HCT116 (cell line): ENCODE measurements at regions not wholly inside any gene's neighbourhood (a gene's known extent, or its start where the extent isn't known, plus 50 kb on each side); places are given as distances from the start of the nearest gene placed in this dataset.

Source experiments
- ATAC-seq: fragments of 200-7000 bp; cut with Tn5 transposase; 2 replicates; pipeline ENCODE4 v1.9.1; 2020; ENCODE audit warnings: mild to moderate bottlenecking, moderate library complexity
- BruUV-seq: library from RNA; stranded (reverse); fragments of 400-500 nt; replicated peaks from 2 replicates; lab custom pipeline; 2021; lab: Mats Ljungman, UMichigan
- CTCF ChIA-PET: fragments of 300-600 bp; sonication (Branson Sonifier 250); formaldehyde crosslinking; loops from one replicate; lab custom pipeline; 2021; ENCODE audit warnings: antibody characterized with exemption; lab: Charles Lee
- POLR2A ChIA-PET: fragments of 300-600, 350-600 bp; sonication (Branson Sonifier 250); formaldehyde crosslinking; loops from one replicate; lab custom pipeline; 2021; ENCODE audit warnings: antibody characterized with exemption; lab: Charles Lee
- RAD21 ChIA-PET, 2 experiments: fragments of 300-600 bp; sonication (Branson Sonifier 250); formaldehyde crosslinking; loops; one replicate each; lab custom pipeline; 2023; ENCODE audit warnings: low total read pairs in 2 of 2; ENCODE audit not compliant: uncharacterized antibody in 2 of 2, unreplicated experiment in 2 of 2, low non-redundant PET in 1 of 2; lab: Charles Lee
- DNase-seq: peaks from one replicate; pipeline ENCODE4 v3.0.0-alpha.2; 2010; ENCODE audit warnings: low read depth, low spot score
- H2AFZ ChIP-seq: fragments of 200-600 bp; shearing (Covaris generic), sonication (generic); 2 replicates; pipeline ENCODE4 v1.6.1; 2017; ENCODE audit warnings: low read depth, mixed run types, mixed read lengths, antibody characterized with exemption, low read length; ENCODE audit not compliant: poor library complexity, severe bottlenecking
- H3K27ac ChIP-seq: 2 replicates; pipeline ENCODE4 v1.5.1; 2012; ENCODE audit warnings: low read depth, low read length
- H3K27me3 ChIP-seq: fragments of 200-600 bp; sonication (generic); 2 replicates; pipeline ENCODE4 v1.6.1; 2016; ENCODE audit warnings: mixed run types, low read length, mixed read lengths; ENCODE audit not compliant: insufficient read depth
- H3K36me3 ChIP-seq, 2 experiments: fragments of 200-500 bp in 1 of 2; fragments of 200-600 bp in 1 of 2; sonication (Bioruptor generic) in 1 of 2; sonication (generic) in 1 of 2; 2 replicates each; pipeline versions ENCODE4 v1.5.1 to v1.6.1; 2014 to 2016; ENCODE audit warnings: low read length in 2 of 2, inconsistent platforms in 1 of 2, mixed read lengths in 1 of 2, mixed run types in 1 of 2; ENCODE audit not compliant: insufficient read depth in 2 of 2, control insufficient read depth in 1 of 2
- H3K4me1 ChIP-seq, 2 experiments: fragments of 200-600 bp in 1 of 2; sonication (generic) in 1 of 2; 2 replicates each; pipeline versions ENCODE4 v1.5.1 to v1.6.1; 2012 to 2017; ENCODE audit warnings: low read length in 2 of 2, inconsistent platforms in 1 of 2, mild to moderate bottlenecking in 1 of 2, mixed read lengths in 1 of 2, mixed run types in 1 of 2, moderate library complexity in 1 of 2; ENCODE audit not compliant: insufficient read depth in 2 of 2, control insufficient read depth in 1 of 2
- H3K4me2 ChIP-seq: fragments of 200-600 bp; sonication (generic); 2 replicates; pipeline ENCODE4 v1.6.1; 2017; ENCODE audit warnings: mixed run types, low read length, mixed read lengths
- H3K4me3 ChIP-seq, 2 experiments: fragments of 200-600 bp in 1 of 2; sonication (generic) in 1 of 2; replicated peaks in 1 of 2; 2 replicates each; pipeline ENCODE4 v1.5.1; 2011 to 2016; ENCODE audit warnings: low read length in 2 of 2, control low read depth in 1 of 2, low read depth in 1 of 2, mild to moderate bottlenecking in 1 of 2, mixed read lengths in 1 of 2, mixed run types in 1 of 2
- H3K79me2 ChIP-seq: fragments of 200-600 bp; sonication (generic); 2 replicates; pipeline ENCODE4 v1.6.1; 2017; ENCODE audit warnings: mild to moderate bottlenecking, mixed run types, low read length, moderate library complexity, mixed read lengths; ENCODE audit not compliant: insufficient read depth
- H3K9ac ChIP-seq: fragments of 200-600 bp; sonication (generic); 2 replicates; pipeline ENCODE4 v1.6.1; 2016; ENCODE audit warnings: low read length, mixed read lengths
- H3K9me2 ChIP-seq: fragments of 200-600 bp; sonication (generic), shearing (Covaris generic); 2 replicates; pipeline ENCODE4 v1.6.1; 2017; ENCODE audit warnings: mixed run types, mild to moderate bottlenecking, moderate library complexity; ENCODE audit not compliant: insufficient read depth
- H3K9me3 ChIP-seq, 2 experiments: fragments of 200-500 bp in 1 of 2; fragments of 200-600 bp in 1 of 2; sonication (Bioruptor generic) in 1 of 2; sonication (generic) in 1 of 2; 2 replicates each; pipeline ENCODE4 v1.6.1; 2014 to 2017; ENCODE audit warnings: low read length in 2 of 2, mixed read lengths in 2 of 2, inconsistent platforms in 1 of 2, low read depth in 1 of 2, mild to moderate bottlenecking in 1 of 2, mixed run types in 1 of 2, moderate library complexity in 1 of 2; ENCODE audit not compliant: control insufficient read depth in 1 of 2, insufficient read depth in 1 of 2
- H4K20me1 ChIP-seq: fragments of 200-600 bp; sonication (generic), shearing (Covaris generic); 2 replicates; pipeline ENCODE4 v1.6.1; 2017; ENCODE audit warnings: mixed run types, mild to moderate bottlenecking, moderate library complexity; ENCODE audit not compliant: insufficient read depth
- CBX3 ChIP-seq: IDR thresholded peaks from 2 replicates; pipeline ENCODE4 v1.6.1; 2012; ENCODE audit warnings: low read depth
- ELF1 ChIP-seq: IDR thresholded peaks from 2 replicates; pipeline ENCODE4 v1.6.1; 2012; ENCODE audit warnings: low read depth, borderline replicate concordance
- EZH2 ChIP-seq: fragments of 200-600 bp; sonication (generic); IDR thresholded peaks from 2 replicates; pipeline ENCODE4 v1.6.1; 2017; ENCODE audit warnings: antibody characterized with exemption, mixed run types
- EZH2phosphoT487 ChIP-seq: fragments of 200-600 bp; IDR thresholded peaks from 2 replicates; pipeline ENCODE4 v1.6.1; 2018; ENCODE audit warnings: antibody characterized with exemption, borderline replicate concordance
- FOSL1 ChIP-seq: IDR thresholded peaks from 2 replicates; pipeline ENCODE4 v1.6.1; 2012; ENCODE audit warnings: low read depth
- POLR2A ChIP-seq: IDR thresholded peaks from 2 replicates; pipeline ENCODE4 v1.7.0; 2011; ENCODE audit warnings: borderline replicate concordance; ENCODE audit not compliant: insufficient read depth, insufficient read length; ENCODE audit errors: extremely low read depth
- POLR2AphosphoS5 ChIP-seq: IDR thresholded peaks from 2 replicates; pipeline ENCODE4 v1.6.1; 2011; ENCODE audit warnings: mild to moderate bottlenecking, low read depth, low read length, moderate library complexity
- RAD21 ChIP-seq: IDR thresholded peaks from 2 replicates; pipeline ENCODE4 v1.6.1; 2012; ENCODE audit warnings: low read depth, mild to moderate bottlenecking
- SIN3A ChIP-seq: IDR thresholded peaks from 2 replicates; pipeline ENCODE4 v1.6.1; 2012; ENCODE audit warnings: low read depth
- SP1 ChIP-seq: IDR thresholded peaks from 2 replicates; pipeline ENCODE4 v1.6.1; 2012; ENCODE audit warnings: low read depth
- SRF ChIP-seq: IDR thresholded peaks from 2 replicates; pipeline ENCODE4 v1.6.1; 2012; ENCODE audit warnings: low read depth
- TCF7L2 ChIP-seq: IDR thresholded peaks from 2 replicates; pipeline ENCODE4 v1.7.0; 2011; ENCODE audit warnings: borderline replicate concordance, inconsistent platforms; ENCODE audit not compliant: insufficient read depth, insufficient read length; ENCODE audit errors: extremely low read depth
- YY1 ChIP-seq: IDR thresholded peaks from 2 replicates; pipeline ENCODE4 v1.6.1; 2011; ENCODE audit warnings: low read length, low read depth, moderate library complexity, mild to moderate bottlenecking; ENCODE audit not compliant: insufficient replicate concordance; ENCODE audit errors: extremely low read depth
- ZFX ChIP-seq: fragments of 450-650 bp; IDR thresholded peaks from 2 replicates; pipeline ENCODE4 v1.6.1; 2017
- intact Hi-C: fragments of 100-400 bp; cut with micrococcal nuclease; formaldehyde crosslinking; loops from 2 replicates; pipeline ENCODE4 v1.10.0; 2022
- TF ChIP-seq, protein P1 (sequence below): IDR thresholded peaks from 2 replicates; pipeline ENCODE4 v1.6.1; 2011; ENCODE audit warnings: mild to moderate bottlenecking, low read length, moderate library complexity; ENCODE audit not compliant: insufficient replicate concordance; ENCODE audit errors: extremely low read depth
- TF ChIP-seq, protein P2 (sequence below): IDR thresholded peaks from 2 replicates; pipeline ENCODE4 v1.6.1; 2012
- TF ChIP-seq, protein P3 (sequence below): IDR thresholded peaks from 2 replicates; pipeline ENCODE4 v1.6.1; 2012
- TF ChIP-seq, protein P4 (sequence below), 3 experiments: fragments of 200-600 bp in 1 of 3; sonication (generic) in 1 of 3; IDR thresholded peaks in 2 of 3; conservative IDR thresholded peaks in 1 of 3; 2 replicates each; pipeline ENCODE4 v1.5.1; 2012 to 2017; ENCODE audit warnings: low read depth in 2 of 3, low read length in 2 of 3, antibody characterized with exemption in 1 of 3, borderline replicate concordance in 1 of 3, control low read depth in 1 of 3, mild to moderate bottlenecking in 1 of 3, mixed read lengths in 1 of 3, mixed run types in 1 of 3, moderate library complexity in 1 of 3; ENCODE audit not compliant: insufficient read depth in 1 of 3

DNA sequence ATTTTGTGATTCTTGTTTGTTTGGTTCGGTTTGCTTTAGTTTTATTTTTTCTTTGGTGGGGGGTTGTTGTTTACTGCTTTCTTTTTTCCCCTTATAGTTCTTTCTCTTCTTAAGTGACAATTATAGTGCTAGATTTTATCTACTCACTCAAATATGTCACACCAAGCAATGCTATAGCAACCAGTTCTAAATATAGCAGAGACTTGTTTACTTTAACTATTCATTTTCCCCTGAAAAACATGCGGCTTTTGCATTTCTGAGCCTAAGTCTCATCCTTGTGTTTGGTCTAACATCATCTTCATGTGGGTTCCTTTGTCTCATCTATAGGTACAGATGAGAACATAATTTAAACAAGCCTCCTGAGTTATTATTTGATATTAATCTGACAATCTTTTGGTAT lies 676.6 kb downstream of the FAT4 start:
- H3K9me3 ChIP-seq = no peaks in the 10 kb centered on the region
- no peaks in the 10 kb centered on the region for H4K20me1 ChIP-seq
- intact Hi-C loops = no loop called here
- no peaks in the 10 kb centered on the region for H3K4me1 ChIP-seq
- DNase-seq (no peak), ATAC-seq (no peak)
- no peaks in the 10 kb centered on the region; the same call in 1 of the 2 replicates for H3K9me2 ChIP-seq
- no peaks in the 10 kb centered on the region for H3K79me2 ChIP-seq
- RAD21 ChIA-PET = no interaction called here
- H2AFZ ChIP-seq = peak overlapping the region; percentile 6
- BruUV-seq = no TSS peak
- H3K27me3 ChIP-seq = no peaks in the 10 kb centered on the region
- no peak overlapping the region for H3K4me3 ChIP-seq
- POLR2A ChIA-PET = no interaction called here
- no peaks in the 10 kb centered on the region for H3K36me3 ChIP-seq
- CTCF ChIA-PET = no interaction called here
- H3K9ac ChIP-seq = no peak overlapping the region
- no peak overlapping the region for H3K27ac ChIP-seq
- H3K4me2 ChIP-seq = no peak overlapping the region
- TF ChIP-seq, protein P1, sequence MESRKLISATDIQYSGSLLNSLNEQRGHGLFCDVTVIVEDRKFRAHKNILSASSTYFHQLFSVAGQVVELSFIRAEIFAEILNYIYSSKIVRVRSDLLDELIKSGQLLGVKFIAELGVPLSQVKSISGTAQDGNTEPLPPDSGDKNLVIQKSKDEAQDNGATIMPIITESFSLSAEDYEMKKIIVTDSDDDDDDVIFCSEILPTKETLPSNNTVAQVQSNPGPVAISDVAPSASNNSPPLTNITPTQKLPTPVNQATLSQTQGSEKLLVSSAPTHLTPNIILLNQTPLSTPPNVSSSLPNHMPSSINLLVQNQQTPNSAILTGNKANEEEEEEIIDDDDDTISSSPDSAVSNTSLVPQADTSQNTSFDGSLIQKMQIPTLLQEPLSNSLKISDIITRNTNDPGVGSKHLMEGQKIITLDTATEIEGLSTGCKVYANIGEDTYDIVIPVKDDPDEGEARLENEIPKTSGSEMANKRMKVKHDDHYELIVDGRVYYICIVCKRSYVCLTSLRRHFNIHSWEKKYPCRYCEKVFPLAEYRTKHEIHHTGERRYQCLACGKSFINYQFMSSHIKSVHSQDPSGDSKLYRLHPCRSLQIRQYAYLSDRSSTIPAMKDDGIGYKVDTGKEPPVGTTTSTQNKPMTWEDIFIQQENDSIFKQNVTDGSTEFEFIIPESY = no peak
- no peak for TF ChIP-seq SIN3A
- TF ChIP-seq ELF1 = no peak
- TF ChIP-seq, protein P2, sequence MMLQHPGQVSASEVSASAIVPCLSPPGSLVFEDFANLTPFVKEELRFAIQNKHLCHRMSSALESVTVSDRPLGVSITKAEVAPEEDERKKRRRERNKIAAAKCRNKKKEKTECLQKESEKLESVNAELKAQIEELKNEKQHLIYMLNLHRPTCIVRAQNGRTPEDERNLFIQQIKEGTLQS = no peak

DNA sequence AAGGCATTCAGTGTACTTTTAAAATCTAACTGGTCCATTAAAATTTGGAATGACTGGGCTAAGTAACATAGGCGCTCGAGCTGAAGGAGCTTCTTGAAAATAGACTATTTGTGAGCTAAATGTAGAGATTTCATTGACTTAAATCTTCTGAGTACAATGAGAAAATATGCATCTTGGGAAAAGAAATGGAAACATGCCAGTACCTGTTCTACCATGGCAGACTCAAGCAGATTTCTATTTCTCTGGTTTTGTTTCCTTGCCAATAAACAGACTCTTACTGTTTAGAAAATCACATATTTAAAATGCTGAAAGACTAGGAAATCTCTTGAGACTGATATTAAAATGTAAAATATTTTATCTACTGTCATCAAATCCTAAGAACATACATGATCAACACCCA lies 678.1 kb downstream of the FAT4 start:
- RAD21 ChIA-PET = no interaction called here
- CTCF ChIA-PET = no interaction called here
- no peak overlapping the region for H3K4me2 ChIP-seq
- H3K9me3 ChIP-seq = no peaks in the 10 kb centered on the region
- no peak for DNase-seq
- no peak overlapping the region for H3K9ac ChIP-seq
- H3K4me1 ChIP-seq = no peaks in the 10 kb centered on the region
- H3K36me3 ChIP-seq = no peaks in the 10 kb centered on the region
- no peaks in the 10 kb centered on the region; the same call in 1 of the 2 replicates for H3K9me2 ChIP-seq
- POLR2A ChIA-PET = no interaction called here
- no peaks in the 10 kb centered on the region for H4K20me1 ChIP-seq
- intact Hi-C loops = no loop called here
- no peak for ATAC-seq
- no peak overlapping the region for H3K27ac ChIP-seq
- BruUV-seq = no TSS peak
- no peak overlapping the region for H3K4me3 ChIP-seq
- peak overlapping the region; percentile 2 for H2AFZ ChIP-seq
- no peaks in the 10 kb centered on the region for H3K27me3 ChIP-seq
- H3K79me2 ChIP-seq = no peaks in the 10 kb centered on the region
- TF ChIP-seq YY1 (no peak), SRF (no peak), CBX3 (no peak), EZH2 (no peak), POLR2A (no peak), RAD21 (no peak), SP1 (no peak), EZH2phosphoT487 (no peak), POLR2AphosphoS5 (no peak), ZFX (no peak), TCF7L2 (no peak), FOSL1 (no peak)
- TF ChIP-seq, protein P2 = no peak
- TF ChIP-seq, protein P3, sequence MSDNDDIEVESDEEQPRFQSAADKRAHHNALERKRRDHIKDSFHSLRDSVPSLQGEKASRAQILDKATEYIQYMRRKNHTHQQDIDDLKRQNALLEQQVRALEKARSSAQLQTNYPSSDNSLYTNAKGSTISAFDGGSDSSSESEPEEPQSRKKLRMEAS = no peak
- TF ChIP-seq, protein P4, sequence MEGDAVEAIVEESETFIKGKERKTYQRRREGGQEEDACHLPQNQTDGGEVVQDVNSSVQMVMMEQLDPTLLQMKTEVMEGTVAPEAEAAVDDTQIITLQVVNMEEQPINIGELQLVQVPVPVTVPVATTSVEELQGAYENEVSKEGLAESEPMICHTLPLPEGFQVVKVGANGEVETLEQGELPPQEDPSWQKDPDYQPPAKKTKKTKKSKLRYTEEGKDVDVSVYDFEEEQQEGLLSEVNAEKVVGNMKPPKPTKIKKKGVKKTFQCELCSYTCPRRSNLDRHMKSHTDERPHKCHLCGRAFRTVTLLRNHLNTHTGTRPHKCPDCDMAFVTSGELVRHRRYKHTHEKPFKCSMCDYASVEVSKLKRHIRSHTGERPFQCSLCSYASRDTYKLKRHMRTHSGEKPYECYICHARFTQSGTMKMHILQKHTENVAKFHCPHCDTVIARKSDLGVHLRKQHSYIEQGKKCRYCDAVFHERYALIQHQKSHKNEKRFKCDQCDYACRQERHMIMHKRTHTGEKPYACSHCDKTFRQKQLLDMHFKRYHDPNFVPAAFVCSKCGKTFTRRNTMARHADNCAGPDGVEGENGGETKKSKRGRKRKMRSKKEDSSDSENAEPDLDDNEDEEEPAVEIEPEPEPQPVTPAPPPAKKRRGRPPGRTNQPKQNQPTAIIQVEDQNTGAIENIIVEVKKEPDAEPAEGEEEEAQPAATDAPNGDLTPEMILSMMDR (IDR thresholded peaks at IDR 0.05 in 2 of 3, conservative IDR thresholded peaks at IDR 0.05 in 1 of 3; ENCODE audit: borderline replicate concordance in 1 of 3, insufficient read depth in 1 of 3, low read depth in 2 of 3, low read length in 2 of 3) = no peak
